SIG-M5 treated with dmso at 0.1 percent for 504 hours (cell line): ENCODE measurements at regions not wholly inside any gene's neighbourhood (a gene's known extent, or its start where the extent isn't known, plus 50 kb on each side); places are given as distances from the start of the nearest gene placed in this dataset.

Experiments used
- DNase-seq: peaks from one replicate; lab custom pipeline; 2025; ENCODE audit not compliant: unreplicated experiment; lab: John Stamatoyannopoulos, UW

- DNase-seq = no peak
These were observed 589.9 kb downstream of the ZNF608 start for GRCh38 chr5:124156415-124156996.

- DNase-seq = no peak
These were observed 591.7 kb downstream of the ZNF608 start for GRCh38 chr5:124154714-124155113.

GRCh38 chr5:124153588-124153987 is 592.9 kb downstream of the ZNF608 start:
- DNase-seq = no peak

GRCh38 chr5:124148574-124148973 is 597.9 kb downstream of the ZNF608 start:
- no peak for DNase-seq

GRCh38 chr5:124140060-124140459 is 606.4 kb downstream of the ZNF608 start:
- no peak for DNase-seq

GRCh38 chr5:124139477-124139876 is 607.0 kb downstream of the ZNF608 start:
- no peak for DNase-seq

- no peak for DNase-seq
These were observed 609.8 kb downstream of the ZNF608 start for GRCh38 chr5:124136609-124137008.

- no peak for DNase-seq
These were observed 611.5 kb downstream of the ZNF608 start for GRCh38 chr5:124134941-124135340.

- no peak for DNase-seq
These were observed 613.0 kb downstream of the ZNF608 start for GRCh38 chr5:124133406-124133805.

GRCh38 chr5:124132843-124133242 is 613.6 kb downstream of the ZNF608 start:
- DNase-seq = no peak

- DNase-seq = no peak
These were observed 615.0 kb downstream of the ZNF608 start for GRCh38 chr5:124131466-124131865.

GRCh38 chr5:124130816-124131215 is 615.6 kb downstream of the ZNF608 start:
- no peak for DNase-seq

- DNase-seq = no peak
These were observed 616.9 kb downstream of the CSNK1G3 start for GRCh38 chr5:124128867-124129266.

GRCh38 chr5:124126504-124127217 is 614.7 kb downstream of the CSNK1G3 start:
- no peak for DNase-seq

GRCh38 chr5:124124711-124125229 is 612.8 kb downstream of the CSNK1G3 start:
- DNase-seq = no peak

- no peak for DNase-seq
These were observed 609.2 kb downstream of the CSNK1G3 start for GRCh38 chr5:124121198-124121597.

GRCh38 chr5:124114911-124115310 is 602.9 kb downstream of the CSNK1G3 start:
- no peak for DNase-seq

- DNase-seq = no peak
These were observed 599.9 kb downstream of the CSNK1G3 start for GRCh38 chr5:124111886-124112285.

- no peak for DNase-seq
These were observed 599.0 kb downstream of the CSNK1G3 start for GRCh38 chr5:124110942-124111341.

GRCh38 chr5:124105326-124105725 is 593.3 kb downstream of the CSNK1G3 start:
- no peak for DNase-seq

GRCh38 chr5:124104821-124105220 is 592.8 kb downstream of the CSNK1G3 start:
- DNase-seq = no peak

GRCh38 chr5:124104344-124104743 is 592.4 kb downstream of the CSNK1G3 start:
- no peak for DNase-seq

- DNase-seq = no peak
These were observed 591.7 kb downstream of the CSNK1G3 start for GRCh38 chr5:124103671-124104070.
